ENCODE measurements at regions not wholly inside any gene's neighbourhood (a gene's known extent, or its start where the extent isn't known, plus 50 kb on each side); places are given as distances from the start of the nearest gene placed in this dataset.

GRCh38 chr3:70556056-70556455, 243.6 kb upstream of the MDFIC2 start:
- H3K9me3 ChIP-seq (replicated peaks in 1 of 2; ENCODE audit: control insufficient read depth in 2 of 2, insufficient read depth in 1 of 2, low read depth in 1 of 2, low read length in 2 of 2) = no peaks in the 10 kb centered on the region
- no peak overlapping the region for H3K9ac ChIP-seq (ENCODE audit: low read depth, low read length, poor library complexity)
- H3K27ac ChIP-seq (replicated peaks; ENCODE audit: low read length) = no peak overlapping the region
- H2AK5ac ChIP-seq (ENCODE audit: low read depth, low read length) = no peak overlapping the region
- no peaks in the 10 kb centered on the region for H3K27me3 ChIP-seq (ENCODE audit: control insufficient read depth in 3 of 3, insufficient read depth in 3 of 3, low read depth in 1 of 3, low read length in 3 of 3)
- no peak overlapping the region for H4K8ac ChIP-seq (ENCODE audit: low read depth, low read length)
- H3K4ac ChIP-seq (ENCODE audit: low read length) = no peak overlapping the region
- no peaks in the 10 kb centered on the region for H3K4me1 ChIP-seq (ENCODE audit: control insufficient read depth in 2 of 2, insufficient read depth in 1 of 2, low read depth in 1 of 2, low read length in 2 of 2)
- no peak overlapping the region for H2BK12ac ChIP-seq (ENCODE audit: low read length)
- no peak overlapping the region for H2BK5ac ChIP-seq (ENCODE audit: low read length)
- no peak overlapping the region for H3K4me3 ChIP-seq (ENCODE audit: low read length in 2 of 2)
- no peak overlapping the region for H3K18ac ChIP-seq (ENCODE audit: low read length)
- no peak overlapping the region for H3K4me2 ChIP-seq (ENCODE audit: insufficient read depth, low read length, poor library complexity, severe bottlenecking)
- H3K23ac ChIP-seq (ENCODE audit: low read depth, low read length, poor library complexity) = no peak overlapping the region
- no peak overlapping the region for H4K91ac ChIP-seq (ENCODE audit: low read depth, low read length, poor library complexity)
- H2AFZ ChIP-seq (ENCODE audit: low read length) = no peak overlapping the region
- no CpG with 5 or more reads among the region's 3 CpGs for WGBS, 2 donors (ENCODE audit: extremely low coverage in 2 of 2, insufficient read length in 2 of 2, insufficient replicate concordance in 1 of 2)
- H2BK15ac ChIP-seq (ENCODE audit: low read length) = no peak overlapping the region
- DNase-seq (ENCODE audit: low spot score) = no peak
- no peak overlapping the region for H3K14ac ChIP-seq (ENCODE audit: low read length)
- H3K36me3 ChIP-seq (replicated peaks in 1 of 2; ENCODE audit: control insufficient read depth in 2 of 2, insufficient read depth in 2 of 2, low read length in 2 of 2) = no peaks in the 10 kb centered on the region
- no peaks in the 10 kb centered on the region for H3K79me1 ChIP-seq (ENCODE audit: low read depth, low read length)
- no peak overlapping the region for H2BK120ac ChIP-seq (ENCODE audit: low read depth, low read length)

GRCh38 chr3:70554170-70554569, 241.7 kb upstream of the MDFIC2 start:
- Histone ChIP-seq H2BK15ac (ENCODE audit: low read length) (no peak overlapping the region), H3K9me3 (replicated peaks in 1 of 2; ENCODE audit: control insufficient read depth in 2 of 2, insufficient read depth in 1 of 2, low read depth in 1 of 2, low read length in 2 of 2) (no peaks in the 10 kb centered on the region), H3K23ac (ENCODE audit: low read depth, low read length, poor library complexity) (no peak overlapping the region), H3K79me1 (ENCODE audit: low read depth, low read length) (no peaks in the 10 kb centered on the region), H3K4me2 (ENCODE audit: insufficient read depth, low read length, poor library complexity, severe bottlenecking) (no peak overlapping the region), H2BK120ac (ENCODE audit: low read depth, low read length) (no peak overlapping the region), H2AFZ (ENCODE audit: low read length) (no peak overlapping the region), H3K27me3 (ENCODE audit: control insufficient read depth in 3 of 3, insufficient read depth in 3 of 3, low read depth in 1 of 3, low read length in 3 of 3) (no peaks in the 10 kb centered on the region), H3K4me1 (ENCODE audit: control insufficient read depth in 2 of 2, insufficient read depth in 1 of 2, low read depth in 1 of 2, low read length in 2 of 2) (no peaks in the 10 kb centered on the region), H3K18ac (ENCODE audit: low read length) (no peak overlapping the region), H4K91ac (ENCODE audit: low read depth, low read length, poor library complexity) (no peak overlapping the region), H2AK5ac (ENCODE audit: low read depth, low read length) (no peak overlapping the region), H3K9ac (ENCODE audit: low read depth, low read length, poor library complexity) (no peak overlapping the region), H4K8ac (ENCODE audit: low read depth, low read length) (no peak overlapping the region), H3K4ac (ENCODE audit: low read length) (no peak overlapping the region), H3K14ac (ENCODE audit: low read length) (no peak overlapping the region), H3K27ac (replicated peaks; ENCODE audit: low read length) (no peak overlapping the region), H3K4me3 (ENCODE audit: low read length in 2 of 2) (no peak overlapping the region), H2BK12ac (ENCODE audit: low read length) (no peak overlapping the region), H2BK5ac (ENCODE audit: low read length) (no peak overlapping the region), H3K36me3 (replicated peaks in 1 of 2; ENCODE audit: control insufficient read depth in 2 of 2, insufficient read depth in 2 of 2, low read length in 2 of 2) (no peaks in the 10 kb centered on the region)
- no peak for DNase-seq (ENCODE audit: low spot score)
- WGBS, 2 donors (ENCODE audit: extremely low coverage in 2 of 2, insufficient read length in 2 of 2, insufficient replicate concordance in 1 of 2) = no CpG with 5 or more reads among the region's 1 CpG

- Histone ChIP-seq H3K4me1 (ENCODE audit: control insufficient read depth in 2 of 2, insufficient read depth in 1 of 2, low read depth in 1 of 2, low read length in 2 of 2) (no peaks in the 10 kb centered on the region), H3K4me3 (ENCODE audit: low read length in 2 of 2) (no peak overlapping the region), H3K36me3 (replicated peaks in 1 of 2; ENCODE audit: control insufficient read depth in 2 of 2, insufficient read depth in 2 of 2, low read length in 2 of 2) (no peaks in the 10 kb centered on the region), H3K18ac (ENCODE audit: low read length) (peak overlapping the region; percentile 53), H3K9me3 (replicated peaks in 1 of 2; ENCODE audit: control insufficient read depth in 2 of 2, insufficient read depth in 1 of 2, low read depth in 1 of 2, low read length in 2 of 2) (no peaks in the 10 kb centered on the region), H2BK5ac (ENCODE audit: low read length) (no peak overlapping the region), H2AFZ (ENCODE audit: low read length) (no peak overlapping the region), H3K27me3 (ENCODE audit: control insufficient read depth in 3 of 3, insufficient read depth in 3 of 3, low read depth in 1 of 3, low read length in 3 of 3) (no peaks in the 10 kb centered on the region), H3K14ac (ENCODE audit: low read length) (no peak overlapping the region), H3K79me1 (ENCODE audit: low read depth, low read length) (no peaks in the 10 kb centered on the region), H3K4me2 (ENCODE audit: insufficient read depth, low read length, poor library complexity, severe bottlenecking) (no peak overlapping the region), H2BK120ac (ENCODE audit: low read depth, low read length) (no peak overlapping the region), H3K27ac (replicated peaks; ENCODE audit: low read length) (no peak overlapping the region), H3K23ac (ENCODE audit: low read depth, low read length, poor library complexity) (no peak overlapping the region), H3K9ac (ENCODE audit: low read depth, low read length, poor library complexity) (no peak overlapping the region), H2BK12ac (ENCODE audit: low read length) (no peak overlapping the region), H4K8ac (ENCODE audit: low read depth, low read length) (no peak overlapping the region), H4K91ac (ENCODE audit: low read depth, low read length, poor library complexity) (no peak overlapping the region), H3K4ac (ENCODE audit: low read length) (no peak overlapping the region), H2BK15ac (ENCODE audit: low read length) (no peak overlapping the region), H2AK5ac (ENCODE audit: low read depth, low read length) (no peak overlapping the region)
- DNase-seq (ENCODE audit: low spot score) = peak; percentile 21
- no CpG with 5 or more reads among the region's 9 CpGs for WGBS, 2 donors (ENCODE audit: extremely low coverage in 2 of 2, insufficient read length in 2 of 2, insufficient replicate concordance in 1 of 2)
Measured at GRCh38 chr3:70550723-70551319, 238.4 kb upstream of the MDFIC2 start.

GRCh38 chr3:70546679-70547078, 234.2 kb upstream of the MDFIC2 start:
- DNase-seq (ENCODE audit: low spot score) = no peak

More at GRCh38 chr3:70546679-70547078, 234.2 kb upstream of the MDFIC2 start:
- Histone ChIP-seq H3K23ac (ENCODE audit: low read depth, low read length, poor library complexity) (no peak overlapping the region), H3K9ac (ENCODE audit: low read depth, low read length, poor library complexity) (no peak overlapping the region), H3K4me3 (ENCODE audit: low read length in 2 of 2) (no peak overlapping the region), H2AFZ (ENCODE audit: low read length) (no peak overlapping the region), H3K14ac (ENCODE audit: low read length) (no peak overlapping the region), H3K4me1 (ENCODE audit: control insufficient read depth in 2 of 2, insufficient read depth in 1 of 2, low read depth in 1 of 2, low read length in 2 of 2) (no peaks in the 10 kb centered on the region), H3K4ac (ENCODE audit: low read length) (no peak overlapping the region), H3K36me3 (replicated peaks in 1 of 2; ENCODE audit: control insufficient read depth in 2 of 2, insufficient read depth in 2 of 2, low read length in 2 of 2) (no peaks in the 10 kb centered on the region), H2BK12ac (ENCODE audit: low read length) (no peak overlapping the region), H3K4me2 (ENCODE audit: insufficient read depth, low read length, poor library complexity, severe bottlenecking) (no peak overlapping the region), H3K27me3 (ENCODE audit: control insufficient read depth in 3 of 3, insufficient read depth in 3 of 3, low read depth in 1 of 3, low read length in 3 of 3) (no peaks in the 10 kb centered on the region), H2BK120ac (ENCODE audit: low read depth, low read length) (no peak overlapping the region), H3K79me1 (ENCODE audit: low read depth, low read length) (no peaks in the 10 kb centered on the region), H4K91ac (ENCODE audit: low read depth, low read length, poor library complexity) (no peak overlapping the region), H3K27ac (replicated peaks; ENCODE audit: low read length) (no peak overlapping the region), H2BK15ac (ENCODE audit: low read length) (no peak overlapping the region), H2BK5ac (ENCODE audit: low read length) (no peak overlapping the region), H3K18ac (ENCODE audit: low read length) (no peak overlapping the region), H3K9me3 (replicated peaks in 1 of 2; ENCODE audit: control insufficient read depth in 2 of 2, insufficient read depth in 1 of 2, low read depth in 1 of 2, low read length in 2 of 2) (no peaks in the 10 kb centered on the region), H2AK5ac (ENCODE audit: low read depth, low read length) (no peak overlapping the region), H4K8ac (ENCODE audit: low read depth, low read length) (no peak overlapping the region)
- no CpG with 5 or more reads among the region's 4 CpGs for WGBS, 2 donors (ENCODE audit: extremely low coverage in 2 of 2, insufficient read length in 2 of 2, insufficient replicate concordance in 1 of 2)
